Activated CD4-positive, CD25-positive, alpha-beta regulatory T cell treated with anti-CD3 and anti-CD28 coated beads, Interleukin-2, amount 50 U/mL, for 16 hours (primary cell): ENCODE measurements at regions not wholly inside any gene's neighbourhood (a gene's known extent, or its start where the extent isn't known, plus 50 kb on each side); places are given as distances from the start of the nearest gene placed in this dataset.
"Not testable (repeated sequence)": the region's sequence is repeated elsewhere in the genome, so short reads cannot be mapped to it uniquely, and the experiment has no call there.

Experiments used
- DNase-seq: peaks from one replicate; pipeline ENCODE4 v3.0.0-alpha.2; 2020; ENCODE audit warnings: low read depth, low spot score

DNA sequence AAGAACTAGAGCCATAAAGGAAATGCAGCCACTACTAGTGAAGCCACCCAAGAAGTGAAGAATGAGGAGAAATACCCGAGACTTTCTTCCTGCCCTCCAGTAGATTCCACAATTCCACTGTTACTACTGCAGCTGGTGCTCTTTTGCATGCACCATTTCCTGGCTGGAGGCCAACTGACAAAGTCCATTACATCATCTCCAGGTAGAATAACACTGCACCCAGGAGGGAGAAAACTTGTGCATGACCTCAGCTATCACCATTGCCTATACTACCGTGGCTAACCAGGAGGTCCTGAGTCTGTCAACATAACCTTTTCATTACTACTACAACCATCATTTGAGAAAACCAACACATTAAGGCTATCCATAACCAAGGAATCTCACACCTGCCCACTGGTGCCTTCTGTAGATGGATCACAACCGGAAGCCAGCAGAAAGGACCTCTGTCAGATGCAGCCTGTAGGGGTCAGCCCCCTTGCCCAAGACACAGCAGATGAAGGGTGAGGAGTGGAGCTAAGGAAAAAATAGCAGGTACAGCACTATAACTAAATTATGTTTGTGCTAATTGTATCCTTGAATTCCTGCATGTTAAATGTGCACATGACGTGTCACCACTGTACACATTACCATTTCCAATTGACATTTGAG, 200.8 kb upstream of the C2CD4B start:
- DNase-seq = no peak

GRCh38 chr15:62369454-62369853, 204.4 kb upstream of the C2CD4B start:
- no peak for DNase-seq

DNA sequence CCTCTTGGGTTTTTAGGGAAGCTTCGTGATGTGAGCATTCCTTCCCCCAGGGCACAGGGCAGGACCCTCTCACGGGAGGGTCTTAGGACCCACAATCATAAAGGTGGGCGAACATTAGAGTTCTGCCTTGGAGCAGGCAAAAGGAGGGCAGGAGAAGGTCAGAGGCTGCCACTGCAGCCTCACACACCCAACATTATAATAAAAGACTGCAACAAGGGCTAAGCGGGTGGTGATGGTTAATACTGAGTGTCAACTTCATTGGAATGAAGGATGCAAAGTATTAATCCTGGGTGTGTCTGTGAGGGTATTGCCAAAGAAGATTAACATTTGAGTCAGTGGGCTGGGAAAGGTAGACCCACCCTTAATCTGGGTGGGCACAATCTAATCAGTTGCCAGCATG, 206.6 kb upstream of the C2CD4B start:
- not testable (repeated sequence) for DNase-seq

- DNase-seq = no peak
Measured at GRCh38 chr15:62377736-62378480, 212.8 kb upstream of the C2CD4B start.

DNA sequence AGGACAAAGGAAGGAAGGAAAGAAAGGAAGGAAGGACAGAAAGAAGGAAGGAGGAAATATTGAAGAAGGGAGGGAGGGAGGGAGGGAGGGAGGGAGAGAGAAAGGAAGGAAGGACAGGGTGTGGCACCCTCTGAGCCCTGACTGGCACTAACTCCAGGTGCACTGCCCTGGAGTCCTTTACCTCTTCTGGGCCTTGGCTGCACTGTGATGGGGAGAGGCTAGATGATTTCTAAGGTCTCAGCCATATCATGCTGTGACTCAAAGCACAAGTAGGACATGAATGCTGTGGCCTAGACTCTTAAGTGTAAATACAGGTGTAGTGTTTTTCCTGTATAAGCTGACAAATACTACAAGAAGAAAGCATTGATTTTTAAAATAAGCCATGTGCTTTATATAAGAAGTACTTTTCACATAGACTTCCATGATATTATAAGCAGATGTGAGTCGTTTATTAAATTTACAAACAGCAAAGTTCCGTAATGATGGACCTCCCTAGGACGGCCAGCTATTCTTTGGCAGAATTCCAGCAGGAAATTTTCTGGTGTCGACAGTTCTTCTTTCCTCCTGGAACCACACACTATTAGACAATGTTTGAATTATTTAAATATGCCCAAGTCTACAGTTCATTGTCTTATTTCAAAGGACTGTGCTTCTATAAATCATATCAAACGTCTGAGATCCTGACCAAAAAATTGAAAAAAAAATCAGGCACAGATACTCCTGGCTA, 213.8 kb upstream of the C2CD4B start:
- no peak for DNase-seq

DNA sequence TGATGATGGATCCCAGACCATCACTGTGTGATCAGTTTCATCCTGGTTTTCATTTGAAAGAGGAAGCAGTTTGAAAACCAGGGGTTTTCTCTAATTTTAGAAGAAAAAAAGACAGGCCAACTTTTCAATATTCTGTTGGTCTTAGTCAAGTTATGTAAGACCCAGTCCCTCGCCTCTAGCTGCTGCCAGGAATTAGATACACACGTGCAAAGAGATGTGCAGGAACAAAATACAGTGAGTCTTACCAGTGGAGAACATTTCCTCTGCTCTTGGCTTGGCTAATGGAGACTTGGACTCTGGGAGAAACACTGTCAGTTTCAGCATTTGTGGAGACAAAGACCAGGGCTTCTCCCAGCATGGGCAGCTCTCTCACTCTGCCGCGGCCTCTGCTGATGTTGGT, 214.9 kb upstream of the C2CD4B start:
- DNase-seq = no peak

GRCh38 chr15:62382046-62382445, 217.0 kb upstream of the C2CD4B start:
- DNase-seq = no peak

GRCh38 chr15:62389885-62390790, 225.1 kb upstream of the C2CD4B start, which contains the start of gene TLN2:
Gene TLN2, plus strand, starts transcription at chr15:62390550.
- peak; percentile 11 for DNase-seq

DNA sequence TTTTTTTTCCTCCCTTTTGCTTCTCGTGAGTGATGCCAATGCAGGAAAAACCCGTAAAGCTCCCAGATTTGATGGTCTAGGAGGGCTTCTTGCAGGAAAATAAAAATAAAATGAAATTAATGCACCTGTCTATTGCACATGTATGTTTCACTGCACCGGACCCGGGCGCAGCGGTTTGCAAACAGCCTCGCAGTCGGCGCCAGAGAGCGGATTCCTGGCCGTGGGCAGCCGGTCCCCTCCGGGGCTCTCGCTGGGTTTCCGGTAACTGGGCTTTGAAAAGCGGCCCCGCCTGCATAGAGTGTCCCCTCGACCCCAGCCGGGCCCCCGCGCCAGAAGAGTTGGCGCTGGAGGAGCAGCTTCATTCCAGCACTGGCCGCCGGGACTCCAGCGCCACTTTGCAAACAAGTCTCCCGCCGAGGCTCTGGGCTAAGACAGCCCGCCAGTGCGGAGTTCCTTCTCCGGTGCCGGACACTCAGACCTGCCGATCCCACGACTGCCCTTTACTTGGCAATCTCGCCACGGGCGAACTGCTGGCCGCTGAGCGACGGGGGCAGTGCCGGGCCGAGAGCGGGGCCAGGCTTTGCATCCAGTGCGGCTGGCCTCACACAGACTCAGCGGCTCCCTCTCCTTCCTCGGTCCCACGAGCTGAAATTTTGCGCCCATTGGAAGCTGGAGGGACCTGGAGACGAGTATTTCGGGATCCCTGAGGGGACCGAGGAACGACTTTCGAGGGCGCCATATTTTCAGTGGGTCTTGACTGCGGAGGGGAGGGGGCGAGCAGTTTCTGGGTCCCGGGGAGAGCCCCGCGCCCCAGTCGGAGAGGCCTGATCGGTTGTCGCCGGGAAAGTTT, 225.9 kb upstream of the C2CD4B start:
- DNase-seq = no peak

- no peak for DNase-seq
Measured at GRCh38 chr15:62391641-62392262, 226.7 kb upstream of the C2CD4B start.

DNA sequence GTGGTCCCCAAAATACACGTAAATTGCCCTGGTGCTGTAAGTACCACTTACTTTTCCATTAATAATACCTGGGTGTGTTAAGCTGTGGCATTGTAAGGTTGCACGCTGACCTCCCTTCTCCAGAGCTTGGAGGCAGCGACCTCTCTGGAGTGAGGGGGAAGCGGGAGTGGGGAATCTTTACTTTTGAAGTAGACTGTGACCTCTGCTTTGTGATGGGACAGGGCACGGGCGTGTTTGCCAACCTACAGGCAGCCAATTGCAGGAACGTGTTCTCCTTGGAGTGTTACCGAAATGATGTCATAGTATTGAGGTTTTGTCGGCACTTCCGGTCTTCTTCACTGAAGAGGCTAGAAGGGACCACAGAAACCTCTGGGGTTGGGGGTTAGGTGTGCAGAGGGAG, 227.3 kb upstream of the C2CD4B start:
- DNase-seq = no peak

DNA sequence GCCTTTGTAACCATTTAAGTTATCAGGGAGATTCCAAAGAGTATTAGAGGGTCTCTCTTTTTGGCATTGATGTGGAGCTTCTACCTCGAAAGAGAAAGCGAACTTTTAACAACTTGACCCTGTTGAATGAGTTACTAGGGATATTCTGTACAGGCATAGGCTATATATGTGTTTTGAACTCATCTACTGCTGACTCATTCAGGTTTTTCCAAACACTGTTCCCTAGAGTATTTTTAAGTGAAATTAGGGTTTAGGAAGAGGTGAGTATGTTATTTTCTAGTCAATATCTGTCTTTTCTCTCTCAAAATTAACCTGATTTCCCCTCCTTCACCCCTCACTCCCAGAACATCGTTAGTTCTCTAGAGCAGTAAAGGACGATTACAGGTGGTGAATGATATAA, 228.1 kb upstream of the C2CD4B start:
- DNase-seq = no peak

GRCh38 chr15:62394079-62394478, 229.0 kb upstream of the C2CD4B start:
- no peak for DNase-seq

DNA sequence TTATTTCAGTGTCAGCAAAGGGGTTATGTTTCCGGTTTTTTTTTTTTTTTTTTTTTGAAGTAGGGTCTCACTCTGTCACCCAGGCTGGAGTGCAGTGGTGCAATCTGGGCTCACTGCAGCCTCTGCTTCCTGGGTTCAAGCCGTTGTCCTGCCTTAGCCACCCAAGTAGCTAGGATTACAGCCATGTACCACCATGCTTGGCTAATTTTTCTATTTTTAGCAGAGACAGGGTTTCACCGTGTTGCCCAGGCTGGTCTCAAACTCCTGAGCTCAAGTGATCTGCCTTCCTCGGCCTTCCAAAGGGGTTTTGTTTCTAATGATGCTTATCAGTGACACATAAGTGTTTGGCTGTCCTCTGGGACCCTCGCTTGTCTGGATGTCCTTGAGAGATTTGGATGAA, 235.7 kb upstream of the C2CD4B start:
- DNase-seq = no peak

DNA sequence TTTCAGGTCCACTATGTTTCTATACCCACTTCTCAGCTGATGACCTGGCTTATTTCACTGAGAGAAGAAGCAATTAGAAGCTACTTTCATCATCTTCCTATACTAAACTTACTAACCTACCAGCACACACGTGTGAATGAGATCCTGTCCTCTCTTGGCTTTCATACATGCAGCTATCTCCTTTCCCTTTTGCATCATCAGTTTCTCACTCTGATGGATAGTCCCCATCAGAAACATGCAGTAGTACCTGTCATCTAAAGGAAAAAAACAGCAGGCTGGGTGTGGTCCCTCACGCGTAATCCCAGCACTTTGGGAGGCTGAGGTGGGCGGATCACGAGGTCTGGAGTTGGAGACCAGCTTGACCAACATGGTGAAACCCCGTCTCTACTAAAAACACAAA, 237.6 kb upstream of the C2CD4B start:
- no peak for DNase-seq

GRCh38 chr15:62403164-62403809, 238.2 kb upstream of the C2CD4B start:
- DNase-seq = no peak

DNA sequence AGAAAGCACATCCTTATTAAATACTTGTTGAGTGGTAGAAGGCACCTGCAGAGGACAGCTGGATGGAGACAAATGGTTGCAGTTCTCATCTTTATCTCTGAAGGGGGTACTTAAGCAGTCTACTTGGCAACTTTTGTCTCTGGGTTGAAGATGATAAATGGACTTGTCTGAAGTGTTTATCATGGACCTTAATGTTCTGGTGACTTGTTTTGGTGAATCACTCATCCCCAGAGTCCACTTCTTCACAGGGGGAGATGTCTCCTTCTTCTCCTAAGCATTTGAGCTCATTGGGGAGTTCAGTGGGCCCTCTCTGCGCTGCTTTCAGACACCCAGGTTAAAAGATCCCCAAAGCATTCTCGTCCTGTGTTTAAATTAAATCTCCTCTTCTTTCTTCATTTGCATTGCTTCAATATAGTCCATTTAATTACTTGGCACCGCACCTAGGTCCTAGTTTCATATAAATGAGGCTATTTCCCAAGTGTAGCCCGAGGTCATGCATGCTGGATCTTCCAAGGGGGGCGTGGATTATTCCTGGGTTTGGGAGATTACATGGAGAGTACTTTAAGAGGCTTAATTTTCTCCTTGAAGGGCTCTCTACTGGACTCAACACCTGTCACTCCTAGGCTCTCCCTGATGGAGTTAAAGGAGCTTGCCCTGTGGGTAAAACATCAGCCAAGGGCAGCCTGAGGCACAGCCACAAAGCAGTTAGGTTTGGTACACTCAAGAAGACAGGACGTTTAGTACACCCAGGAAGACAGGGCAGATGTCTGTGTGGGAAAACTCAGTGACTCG, 239.3 kb upstream of the C2CD4B start:
- DNase-seq = no peak

DNA sequence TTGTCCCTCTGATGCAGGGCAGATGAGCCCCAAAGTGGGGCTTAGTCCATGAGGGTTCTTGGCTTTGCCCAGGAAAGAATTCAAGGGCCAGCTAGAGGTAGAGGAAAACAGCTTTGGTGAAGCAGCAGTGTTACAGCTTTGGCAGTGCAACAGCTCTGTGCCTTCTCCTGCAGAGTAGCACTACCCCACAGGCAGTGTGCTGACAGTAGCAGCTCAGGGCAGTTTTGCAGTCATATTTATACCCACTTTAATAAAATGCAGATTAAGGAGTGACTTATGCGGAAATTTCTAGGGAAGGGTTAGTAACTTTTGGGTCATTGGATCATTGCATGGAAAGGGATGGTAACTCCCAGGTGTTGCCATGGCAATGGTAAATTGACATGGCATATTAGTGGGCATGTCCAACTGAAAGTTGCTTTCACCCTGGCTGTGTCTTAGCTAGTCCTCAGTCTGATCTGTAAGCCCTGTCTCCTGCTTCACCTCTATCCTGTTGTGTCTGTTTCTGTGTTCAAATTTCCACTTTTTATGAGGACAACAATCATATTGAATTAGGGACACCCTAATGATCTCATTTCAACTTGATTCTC, 241.3 kb upstream of the C2CD4B start:
- no peak for DNase-seq

DNA sequence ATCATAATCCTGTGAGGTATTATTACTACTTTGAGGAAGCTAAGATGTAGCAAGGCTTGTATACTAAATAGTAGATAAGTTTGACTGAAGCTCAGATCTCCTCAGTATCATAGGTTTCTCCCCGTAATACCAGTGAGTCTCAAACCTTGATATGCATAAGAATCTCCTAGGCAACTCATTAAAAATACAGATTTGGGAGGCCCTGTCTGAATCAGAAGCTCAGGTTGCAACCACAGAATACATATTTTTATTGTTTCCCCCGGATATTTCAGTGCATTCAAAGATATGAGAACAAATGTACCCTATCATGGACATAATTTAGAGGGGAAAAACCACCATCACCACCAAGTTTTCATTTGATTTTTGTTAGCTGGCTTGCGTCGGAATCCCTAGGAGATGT, 242.1 kb upstream of the C2CD4B start:
- no peak for DNase-seq
